ENCODE measurements at regions not wholly inside any gene's neighbourhood (a gene's known extent, or its start where the extent isn't known, plus 50 kb on each side); places are given as distances from the start of the nearest gene placed in this dataset.

DNA sequence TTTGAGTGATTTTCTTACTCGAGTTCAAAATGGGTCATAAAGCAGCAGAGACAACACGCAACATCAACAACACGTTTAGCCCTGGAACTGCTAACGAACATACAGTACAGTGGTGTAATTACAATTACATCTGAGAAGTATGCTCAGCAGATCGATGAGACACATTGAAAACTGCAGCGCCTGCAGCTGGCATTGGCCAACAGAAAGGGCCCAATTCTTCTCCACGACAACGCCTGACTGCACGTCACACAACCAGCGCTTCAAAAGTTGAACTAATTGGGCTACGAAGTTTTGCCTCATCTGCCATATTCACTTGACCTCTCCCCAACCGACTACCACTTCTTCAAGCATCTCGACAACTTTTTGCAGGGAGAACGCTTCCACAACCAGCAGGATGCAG is 145.6 kb downstream of the SCARB1 start:
- ChIA-PET POLR2A (ENCODE audit: unreplicated experiment) (no interaction called here), CTCF (no interaction called here)
- no peak overlapping the region for H3K27ac ChIP-seq
- peaks cover 52% of the 10 kb centered on the region for H3K4me1 ChIP-seq (replicated peaks; ENCODE audit: insufficient read depth)
- H3K9me2 ChIP-seq (ENCODE audit: insufficient read depth), result no peaks in the 10 kb centered on the region
- H3K4me2 ChIP-seq, result no peak overlapping the region
- no peak overlapping the region for H3K4me3 ChIP-seq
- no peaks in the 10 kb centered on the region for H3K79me2 ChIP-seq (ENCODE audit: low read depth)
- no peaks in the 10 kb centered on the region for H4K20me1 ChIP-seq (ENCODE audit: insufficient read depth)
- no peaks in the 10 kb centered on the region for H3K36me3 ChIP-seq (ENCODE audit: low read depth)
- intact Hi-C loops (cut with micrococcal nuclease; ENCODE audit: unreplicated experiment), result loop anchor here (5.0 to 10.0 kb wide), 2 partner anchors 36 to 83 kb away; no protein-coding TSS in a partner anchor
- no peak for DNase-seq
- H3K27me3 ChIP-seq (ENCODE audit: insufficient read depth, low read depth), result no peaks in the 10 kb centered on the region
- H3F3A ChIP-seq (ENCODE audit: insufficient read depth, low read depth), result peaks cover 47% of the 10 kb centered on the region
- no peak overlapping the region for H2AFZ ChIP-seq
- BruUV-seq (replicated peaks), result no TSS peak
- TF ChIP-seq, protein P1, sequence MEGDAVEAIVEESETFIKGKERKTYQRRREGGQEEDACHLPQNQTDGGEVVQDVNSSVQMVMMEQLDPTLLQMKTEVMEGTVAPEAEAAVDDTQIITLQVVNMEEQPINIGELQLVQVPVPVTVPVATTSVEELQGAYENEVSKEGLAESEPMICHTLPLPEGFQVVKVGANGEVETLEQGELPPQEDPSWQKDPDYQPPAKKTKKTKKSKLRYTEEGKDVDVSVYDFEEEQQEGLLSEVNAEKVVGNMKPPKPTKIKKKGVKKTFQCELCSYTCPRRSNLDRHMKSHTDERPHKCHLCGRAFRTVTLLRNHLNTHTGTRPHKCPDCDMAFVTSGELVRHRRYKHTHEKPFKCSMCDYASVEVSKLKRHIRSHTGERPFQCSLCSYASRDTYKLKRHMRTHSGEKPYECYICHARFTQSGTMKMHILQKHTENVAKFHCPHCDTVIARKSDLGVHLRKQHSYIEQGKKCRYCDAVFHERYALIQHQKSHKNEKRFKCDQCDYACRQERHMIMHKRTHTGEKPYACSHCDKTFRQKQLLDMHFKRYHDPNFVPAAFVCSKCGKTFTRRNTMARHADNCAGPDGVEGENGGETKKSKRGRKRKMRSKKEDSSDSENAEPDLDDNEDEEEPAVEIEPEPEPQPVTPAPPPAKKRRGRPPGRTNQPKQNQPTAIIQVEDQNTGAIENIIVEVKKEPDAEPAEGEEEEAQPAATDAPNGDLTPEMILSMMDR (conservative IDR thresholded peaks at IDR 0.05), result no peak
- no peak for TF ChIP-seq EZH2 (IDR thresholded peaks at IDR 0.05; ENCODE audit: low read depth)
- no peaks in the 10 kb centered on the region for H3K9me3 ChIP-seq (ENCODE audit: insufficient read depth, low read depth)

DNA sequence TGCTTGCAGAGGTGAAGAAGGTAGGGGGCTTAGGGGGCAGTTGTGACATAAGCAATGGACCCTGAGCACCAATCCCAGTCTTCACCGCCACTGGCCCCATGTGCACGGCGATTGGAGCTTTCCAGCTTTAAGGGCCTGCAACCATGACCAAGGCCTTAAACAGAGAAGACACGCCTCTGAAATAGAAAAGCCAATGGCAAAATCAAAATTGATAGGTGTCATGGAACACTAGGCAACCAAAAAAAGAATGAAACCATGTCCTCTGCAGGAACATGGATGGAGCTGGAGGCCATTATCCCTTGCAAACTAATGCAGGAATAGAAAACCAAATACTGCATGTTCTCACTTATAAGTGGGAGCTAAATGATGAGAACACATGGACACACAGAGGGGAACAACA is 146.3 kb downstream of the SCARB1 start:
- Histone ChIP-seq H2AFZ (no peak overlapping the region), H3K27me3 (ENCODE audit: insufficient read depth, low read depth) (no peaks in the 10 kb centered on the region), H3K9me2 (ENCODE audit: insufficient read depth) (no peaks in the 10 kb centered on the region), H3K4me2 (no peak overlapping the region), H3K36me3 (ENCODE audit: low read depth) (no peaks in the 10 kb centered on the region), H3K27ac (no peak overlapping the region), H3K4me3 (no peak overlapping the region), H3F3A (ENCODE audit: insufficient read depth, low read depth) (peaks cover 47% of the 10 kb centered on the region), H3K79me2 (ENCODE audit: low read depth) (no peaks in the 10 kb centered on the region), H3K4me1 (replicated peaks; ENCODE audit: insufficient read depth) (peaks cover 45% of the 10 kb centered on the region), H4K20me1 (ENCODE audit: insufficient read depth) (no peaks in the 10 kb centered on the region), H3K9me3 (ENCODE audit: insufficient read depth, low read depth) (no peaks in the 10 kb centered on the region)
- no TSS peak for BruUV-seq (replicated peaks)
- TF ChIP-seq, protein P1 (conservative IDR thresholded peaks at IDR 0.05), result no peak
- no peak for TF ChIP-seq EZH2 (IDR thresholded peaks at IDR 0.05; ENCODE audit: low read depth)
- CTCF ChIA-PET, result no interaction called here
- no peak for DNase-seq
- intact Hi-C loops (cut with micrococcal nuclease; ENCODE audit: unreplicated experiment), result loop anchor here (5.0 to 10.0 kb wide), 2 partner anchors 35 to 83 kb away; no protein-coding TSS in a partner anchor
- POLR2A ChIA-PET (ENCODE audit: unreplicated experiment), result interaction anchor here (0.5 kb wide), 1 partner anchor 223 kb away, joined by 3 read pairs; no protein-coding TSS in a partner anchor

GRCh38 chr12:124716208-124717130 is 147.2 kb downstream of the SCARB1 start:
- Histone ChIP-seq H3K4me1 (replicated peaks; ENCODE audit: insufficient read depth) (peaks cover 38% of the 10 kb centered on the region), H2AFZ (no peak overlapping the region), H3K9me3 (ENCODE audit: insufficient read depth, low read depth) (no peaks in the 10 kb centered on the region), H3K79me2 (ENCODE audit: low read depth) (no peaks in the 10 kb centered on the region), H3F3A (ENCODE audit: insufficient read depth, low read depth) (peaks cover 47% of the 10 kb centered on the region), H3K4me3 (no peak overlapping the region), H3K27ac (peak overlapping the region; percentile 50), H3K9me2 (ENCODE audit: insufficient read depth) (no peaks in the 10 kb centered on the region), H3K36me3 (ENCODE audit: low read depth) (no peaks in the 10 kb centered on the region), H4K20me1 (ENCODE audit: insufficient read depth) (no peaks in the 10 kb centered on the region), H3K27me3 (ENCODE audit: insufficient read depth, low read depth) (no peaks in the 10 kb centered on the region), H3K4me2 (peak overlapping the region; percentile 61)
- ChIA-PET POLR2A (ENCODE audit: unreplicated experiment) (interaction anchor here (0.5 kb wide), 1 partner anchor 223 kb away, joined by 3 read pairs; no protein-coding TSS in a partner anchor), CTCF (no interaction called here)
- TF ChIP-seq, protein P1 (conservative IDR thresholded peaks at IDR 0.05), result no peak
- no peak for TF ChIP-seq EZH2 (IDR thresholded peaks at IDR 0.05; ENCODE audit: low read depth)
- peak in 1 of 2 experiments; percentile 72 for DNase-seq
- intact Hi-C loops (cut with micrococcal nuclease; ENCODE audit: unreplicated experiment), result loop anchor here (1.0 to 10.0 kb wide), 4 partner anchors 34 to 150 kb away; no protein-coding TSS in a partner anchor
- no TSS peak for BruUV-seq (replicated peaks)
